ENCODE measurements at regions not wholly inside any gene's neighbourhood (a gene's known extent, or its start where the extent isn't known, plus 50 kb on each side); places are given as distances from the start of the nearest gene placed in this dataset.

- POLR2A ChIA-PET = no interaction called here
- CTCF ChIA-PET (ENCODE audit: low intra/inter-chr PET ratio) = no interaction called here
These were observed 224.6 kb upstream of the GOT2 start for GRCh38 chr16:58958749-58959148.

More at GRCh38 chr16:58958749-58959148, 224.6 kb upstream of the GOT2 start:
- no peaks in the 10 kb centered on the region for H3K9me1 ChIP-seq (ENCODE audit: control insufficient read depth, insufficient read depth, low read length)
- no peak for ATAC-seq
- intact Hi-C loops (cut with micrococcal nuclease) (no loop called here), in situ Hi-C loops (cut with MboI) (no loop called here)
- H3K79me2 ChIP-seq (ENCODE audit: control insufficient read depth, insufficient read depth, low read length) = no peaks in the 10 kb centered on the region
- TF ChIP-seq AFF4 (CRISPR knock-in tag; IDR thresholded peaks at IDR 0.05) (no peak), ZNF263 (CRISPR knock-in tag; IDR thresholded peaks at IDR 0.05; ENCODE audit: borderline replicate concordance) (no peak), NONO (IDR thresholded peaks at IDR 0.05; ENCODE audit: low read depth in 2 of 2, low read length in 1 of 2) (no peak), HMG20A (CRISPR knock-in tag; conservative IDR thresholded peaks at IDR 0.05) (no peak), NFXL1 (CRISPR knock-in tag; IDR thresholded peaks at IDR 0.05) (no peak), ARID3B (CRISPR knock-in tag; IDR thresholded peaks at IDR 0.05; ENCODE audit: borderline replicate concordance) (no peak), MYBL2 (IDR thresholded peaks at IDR 0.05; ENCODE audit: low read depth) (no peak), MYBL2 (CRISPR knock-in tag; IDR thresholded peaks at IDR 0.05; ENCODE audit: borderline replicate concordance) (no peak), ZBTB8A (IDR thresholded peaks at IDR 0.05; ENCODE audit: partially characterized antibody) (no peak), SRF (CRISPR knock-in tag; IDR thresholded peaks at IDR 0.05) (no peak), SMAD3 (CRISPR knock-in tag; conservative IDR thresholded peaks at IDR 0.05) (no peak)
- no peak overlapping the region for H2AFZ ChIP-seq (ENCODE audit: low read depth, low read length)
- no peak overlapping the region for H3K4me3 ChIP-seq
- no peak overlapping the region for H3K4me2 ChIP-seq (ENCODE audit: insufficient read depth, low read length)
- no peak for FAIRE-seq
- H4K20me1 ChIP-seq (replicated peaks; ENCODE audit: control insufficient read depth, insufficient read depth, low read length) = no peaks in the 10 kb centered on the region
- no peaks in the 10 kb centered on the region for H3K36me3 ChIP-seq (ENCODE audit: control insufficient read depth, insufficient read depth, low read length)
- no peak overlapping the region for H3K9ac ChIP-seq (ENCODE audit: insufficient read depth in 1 of 2, low read depth in 2 of 2, low read length in 2 of 2)
- H3K9me3 ChIP-seq (replicated peaks; ENCODE audit: control insufficient read depth, insufficient read depth, low read depth, low read length) = no peaks in the 10 kb centered on the region
- DNase-seq (ENCODE audit: extremely low read depth in 1 of 4, low spot score in 3 of 4) = no peak
- no peaks in the 10 kb centered on the region for H3K4me1 ChIP-seq (replicated peaks in 1 of 2; ENCODE audit: control insufficient read depth in 2 of 2, insufficient read depth in 2 of 2, low read length in 2 of 2)
- no peaks in the 10 kb centered on the region for H3K27me3 ChIP-seq (ENCODE audit: control insufficient read depth in 2 of 2, insufficient read depth in 2 of 2, low read length in 2 of 2)
- BruUV-seq (replicated peaks) = no TSS peak
- H3K27ac ChIP-seq (ENCODE audit: extremely low read depth, low read depth, low read length) = no peak overlapping the region
